Lung microvascular endothelial cell (primary cell): ENCODE measurements at regions not wholly inside any gene's neighbourhood (a gene's known extent, or its start where the extent isn't known, plus 50 kb on each side); places are given as distances from the start of the nearest gene placed in this dataset.

Source experiments
- DNase-seq, 2 donors: peaks; one replicate each; pipeline versions ENCODE4 v3.0.0 to v3.0.0-alpha.2; 2010; ENCODE audit warnings: low read depth in 2 of 2

DNA sequence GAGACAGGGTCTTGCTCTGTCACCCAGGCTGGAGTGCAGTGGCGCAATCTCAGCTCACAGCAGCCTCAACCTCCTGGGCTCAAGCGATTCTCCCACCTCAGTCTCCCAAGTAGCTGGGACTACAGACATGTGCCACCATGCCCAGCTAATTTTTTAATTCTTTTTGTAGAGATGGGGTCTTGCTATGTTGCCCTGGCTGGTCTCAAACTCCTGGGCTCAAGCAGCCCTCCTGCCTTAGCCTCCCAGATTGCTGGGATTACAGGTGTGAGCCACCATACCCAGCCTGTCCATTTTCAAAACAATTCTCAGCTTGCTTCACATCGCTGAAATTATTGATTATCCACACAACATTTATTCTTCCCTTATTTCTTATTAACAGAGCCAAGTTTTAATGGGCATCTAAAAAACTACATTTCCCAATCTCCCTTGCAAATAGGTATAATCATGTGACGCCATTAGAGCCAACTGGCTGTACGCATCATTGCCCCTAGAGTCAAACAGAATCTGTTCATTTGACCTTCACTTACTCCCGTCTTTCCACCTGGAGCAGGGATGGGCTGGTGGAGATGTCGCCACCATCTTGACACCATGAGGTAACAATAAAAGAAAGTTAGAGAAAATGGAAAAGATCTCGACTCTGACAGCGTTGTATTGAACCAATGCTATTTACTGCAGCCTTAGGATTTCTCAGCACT lies 148.0 kb upstream of the FOXF1 start:
- DNase-seq: no peak

DNA sequence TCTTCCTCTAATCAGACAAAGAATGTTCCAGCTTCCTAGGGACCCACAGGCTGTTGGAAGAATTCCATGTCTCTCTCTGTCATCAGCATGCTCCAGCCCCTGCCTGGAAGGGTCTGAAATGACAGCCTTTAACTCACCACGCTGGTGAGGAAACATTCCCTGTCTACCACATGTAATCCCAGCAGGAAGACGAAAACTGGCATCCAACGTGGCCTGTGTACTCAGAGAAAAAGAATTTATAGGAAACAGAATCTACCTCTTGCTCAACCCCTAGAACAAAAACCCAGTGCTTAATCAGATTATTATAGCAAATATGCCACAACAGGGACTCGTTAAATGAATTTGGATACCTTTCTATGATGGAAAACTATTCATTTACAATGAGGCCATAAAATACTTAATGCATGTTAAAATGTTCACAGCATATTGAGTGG lies 147.3 kb upstream of the FOXF1 start:
- peak; percentile 45 to 62 for DNase-seq

DNA sequence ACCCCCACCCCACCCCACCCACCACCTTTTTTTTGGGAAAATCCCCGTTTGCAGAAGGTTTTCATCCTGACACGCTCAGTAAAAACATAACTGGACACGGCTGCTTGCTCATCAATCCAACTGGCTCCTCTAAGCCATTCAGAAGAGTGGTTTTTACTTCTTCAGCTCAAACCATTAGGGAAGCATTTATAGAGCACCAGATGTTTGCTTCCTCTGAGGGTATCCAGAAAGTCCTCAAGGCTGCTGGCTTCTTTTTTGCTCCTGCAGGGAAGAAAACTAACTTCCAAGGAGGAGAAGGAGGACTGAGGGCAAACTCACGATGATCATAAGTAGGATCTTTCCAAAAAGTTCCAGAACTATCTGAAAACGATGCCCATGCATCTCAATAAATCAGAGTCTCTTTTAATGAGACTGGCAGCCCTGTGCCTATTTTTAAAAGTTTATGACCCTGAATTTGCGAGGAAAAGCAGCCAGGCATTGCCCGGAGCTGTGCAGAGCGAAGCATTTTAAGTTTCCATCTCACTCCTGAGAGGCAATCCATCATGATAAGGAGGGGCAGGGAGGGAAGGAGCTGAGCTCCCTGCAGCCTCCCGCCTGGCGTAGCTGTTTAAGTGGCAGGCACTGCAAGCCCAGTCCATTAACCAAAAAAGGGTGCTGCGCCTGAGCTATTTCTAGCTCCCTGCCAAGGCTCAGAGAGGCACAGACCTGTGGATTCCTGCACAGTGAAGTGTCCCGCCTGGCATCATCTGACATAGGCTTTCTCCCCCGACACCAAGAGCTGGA lies 146.3 kb upstream of the FOXF1 start:
- no peak for DNase-seq

DNA sequence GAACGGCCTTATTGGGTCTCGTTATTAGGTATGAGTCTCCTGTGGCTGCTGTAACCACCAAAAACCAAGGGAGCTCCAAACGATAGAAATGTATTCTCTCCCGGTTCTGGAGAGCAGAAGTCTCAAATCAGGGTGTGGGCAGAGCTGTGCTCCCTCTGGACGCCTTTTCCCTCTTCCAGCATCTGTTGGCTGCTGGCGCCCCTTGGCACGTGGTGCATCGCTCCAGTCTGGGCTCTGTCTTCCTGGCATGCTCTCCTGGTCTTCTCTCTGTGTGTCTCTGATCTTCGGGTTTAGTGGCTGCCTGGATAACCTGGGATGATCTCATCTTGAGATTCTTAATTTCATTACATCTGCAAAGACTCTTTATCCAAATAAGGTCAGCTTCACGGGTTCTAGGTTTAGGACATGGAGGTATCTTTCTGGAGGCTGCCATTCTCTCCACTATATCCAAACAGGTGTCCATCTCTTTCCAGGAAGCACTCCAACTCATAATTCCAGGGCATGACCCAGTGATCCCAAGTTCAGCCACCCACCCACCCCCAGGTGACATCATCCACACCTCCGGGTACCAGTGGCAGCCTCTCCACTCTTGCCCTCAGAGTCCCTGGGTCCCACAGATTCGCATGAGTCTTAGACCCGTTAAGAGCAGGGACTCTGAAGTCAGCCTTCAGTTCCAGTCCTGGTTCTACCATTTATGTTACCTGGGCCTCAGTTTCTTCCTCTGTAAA lies 145.5 kb upstream of the FOXF1 start:
- no peak for DNase-seq

DNA sequence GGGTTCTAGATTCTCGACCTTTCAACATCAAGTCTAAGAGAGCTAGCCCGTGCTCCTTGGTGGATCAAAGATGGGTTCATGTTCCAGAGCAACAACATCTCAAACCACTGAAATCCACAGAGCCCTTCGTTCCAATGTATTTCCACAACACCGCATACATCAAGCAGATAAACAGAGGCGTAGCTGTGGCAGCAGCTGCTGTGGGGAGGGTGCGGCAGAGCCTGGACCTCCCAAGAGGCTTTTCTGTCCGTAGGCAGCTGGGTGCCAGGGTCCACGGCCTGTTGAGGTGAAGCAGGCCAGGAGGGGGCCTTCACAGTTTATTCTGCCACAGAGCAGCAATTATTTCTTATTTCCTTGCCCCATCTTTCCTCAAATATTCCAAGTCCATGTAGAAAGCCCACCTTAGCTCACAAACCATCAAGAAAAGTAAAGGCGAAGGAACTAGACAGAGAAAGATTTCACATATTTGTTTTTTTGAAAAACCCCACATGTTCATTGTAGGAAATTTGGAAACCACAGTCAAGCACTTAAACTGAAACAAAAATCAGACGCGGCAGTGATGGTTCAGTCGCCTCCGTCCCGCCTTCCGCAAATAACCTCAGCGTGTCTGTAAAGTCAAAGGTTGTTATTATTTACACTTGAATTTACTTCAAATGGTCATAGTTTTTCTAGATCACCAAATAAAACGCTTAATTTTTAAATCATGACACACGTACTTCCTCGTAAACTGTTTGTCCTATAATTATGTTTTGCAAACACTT lies 144.6 kb upstream of the FOXF1 start:
- DNase-seq: no peak

DNA sequence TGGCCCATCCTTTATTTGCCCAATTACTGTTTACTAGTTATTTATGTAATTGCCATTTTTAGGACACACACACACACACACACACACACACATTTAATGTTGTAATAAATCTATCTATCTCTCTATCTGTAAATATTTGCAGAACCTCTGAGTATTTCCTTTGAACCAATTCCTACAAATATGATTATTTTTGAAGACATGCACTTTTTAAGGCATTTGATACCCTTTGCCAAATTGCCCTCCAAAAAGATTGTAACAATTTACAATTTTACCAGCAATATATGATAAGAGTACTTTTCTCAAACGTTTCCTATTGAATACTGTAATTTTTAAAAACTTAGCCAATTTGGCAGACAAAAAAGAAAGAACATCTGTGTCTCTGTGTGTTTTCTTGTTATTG lies 143.8 kb upstream of the FOXF1 start:
- DNase-seq: no peak

DNA sequence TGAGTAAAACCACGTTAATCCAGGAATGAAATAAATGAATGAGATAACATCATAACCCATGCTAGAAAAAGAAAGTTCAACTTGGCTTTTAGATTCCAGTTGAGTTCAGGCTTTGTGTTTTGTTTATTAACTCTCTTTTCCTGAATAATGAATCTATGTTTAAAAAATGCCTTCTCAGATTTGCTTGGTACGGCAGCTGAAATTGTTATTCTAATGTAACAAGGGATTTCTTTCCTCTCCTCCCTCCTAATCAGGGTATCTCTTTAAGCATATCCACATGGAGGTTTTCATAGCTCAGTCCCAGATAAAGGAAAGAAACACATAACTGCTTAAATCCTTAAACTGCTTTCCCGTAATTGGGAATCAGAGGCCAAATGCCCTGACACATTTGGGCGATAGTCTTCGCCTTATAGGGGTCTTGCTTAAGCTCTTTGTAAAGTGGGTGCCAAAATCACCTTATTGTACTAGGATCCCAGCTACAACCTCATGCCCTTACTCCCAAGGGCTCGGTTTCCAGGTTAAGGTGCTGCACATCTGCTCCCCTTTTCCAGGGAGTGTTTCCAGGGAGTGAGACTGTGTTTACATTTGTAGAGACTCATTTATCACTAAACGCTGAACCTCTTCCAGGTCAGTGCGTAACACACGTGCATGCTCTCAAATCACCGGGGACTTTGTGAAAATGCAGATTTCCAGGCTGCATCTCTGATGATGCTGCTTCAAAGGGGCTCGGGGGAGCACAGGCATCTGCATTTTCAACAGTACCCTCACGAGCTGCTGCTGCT lies 142.8 kb upstream of the FOXF1 start:
- no peak for DNase-seq

DNA sequence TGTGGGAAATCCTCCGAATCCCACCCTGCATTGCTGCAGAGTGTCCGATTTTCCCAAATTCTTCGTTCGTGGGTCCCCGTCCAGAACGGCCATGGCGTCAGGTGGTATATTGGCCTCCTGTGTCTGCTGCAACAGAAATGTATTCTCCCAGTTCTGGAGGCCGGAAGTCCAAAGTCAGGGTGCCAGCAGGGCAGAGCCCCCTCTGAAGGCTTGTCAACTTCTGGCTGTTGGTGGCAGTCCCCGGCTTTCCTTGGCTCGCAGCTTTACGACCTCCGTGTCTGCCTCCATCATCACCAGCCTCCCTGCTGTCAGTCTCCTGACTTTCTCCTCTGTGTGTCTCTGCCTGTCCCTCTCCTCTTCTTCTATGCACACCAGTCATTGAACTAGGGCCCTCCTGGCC lies 142.1 kb upstream of the FOXF1 start:
- DNase-seq: no peak

DNA sequence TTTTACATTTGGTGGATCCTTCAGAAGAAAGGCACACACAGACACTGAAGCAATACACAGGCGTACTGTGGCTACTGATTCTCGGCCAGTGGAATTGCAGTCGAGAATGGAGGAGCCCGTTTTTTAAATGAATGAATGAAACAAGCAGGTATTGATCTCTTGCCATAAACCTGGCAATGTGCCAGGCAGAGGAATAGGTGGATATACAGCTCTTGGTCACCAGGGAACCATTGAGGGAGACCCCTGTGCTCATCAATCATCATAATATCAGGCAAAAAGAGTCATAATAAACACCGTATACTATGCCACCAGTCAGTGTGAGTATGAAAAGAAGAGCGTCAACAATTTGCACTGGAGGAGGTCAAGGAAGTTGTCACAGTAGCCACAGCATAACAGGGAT lies 140.3 kb upstream of the FOXF1 start:
- DNase-seq: no peak

DNA sequence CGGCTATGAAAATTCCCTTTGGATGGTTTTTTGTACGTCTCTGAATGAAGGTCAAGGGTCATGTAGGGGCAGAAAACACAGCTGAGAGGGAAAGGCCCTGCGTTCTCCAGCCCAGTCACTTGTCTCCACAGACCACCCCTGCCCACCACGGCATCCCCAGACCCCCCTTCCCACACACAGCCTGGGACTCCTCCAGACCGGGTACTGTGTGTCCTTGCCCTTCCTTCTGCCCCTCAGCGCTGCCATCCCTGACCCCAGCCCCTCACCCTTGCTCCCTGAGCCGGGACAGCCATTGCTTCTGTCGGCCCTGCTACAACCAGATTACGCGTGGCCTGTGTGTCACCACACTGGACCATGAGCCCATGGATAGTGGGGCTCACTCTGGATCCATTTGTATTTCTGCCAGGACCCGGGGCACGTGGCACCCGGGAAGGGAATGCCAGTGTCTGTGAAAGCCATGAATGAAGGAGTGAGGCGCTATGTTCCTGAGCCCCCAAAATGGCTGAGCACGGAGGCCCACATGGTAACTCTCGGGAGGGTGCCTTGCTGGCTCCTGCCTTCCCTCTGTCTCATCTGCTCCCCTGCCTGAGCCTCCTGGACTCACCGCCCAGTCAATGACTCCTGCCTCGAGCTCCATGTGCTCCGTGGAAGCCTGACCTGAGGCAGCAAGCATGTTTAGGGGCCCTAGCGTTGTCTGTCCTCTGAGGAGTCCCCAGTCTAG lies 139.1 kb upstream of the FOXF1 start:
- DNase-seq: no peak

DNA sequence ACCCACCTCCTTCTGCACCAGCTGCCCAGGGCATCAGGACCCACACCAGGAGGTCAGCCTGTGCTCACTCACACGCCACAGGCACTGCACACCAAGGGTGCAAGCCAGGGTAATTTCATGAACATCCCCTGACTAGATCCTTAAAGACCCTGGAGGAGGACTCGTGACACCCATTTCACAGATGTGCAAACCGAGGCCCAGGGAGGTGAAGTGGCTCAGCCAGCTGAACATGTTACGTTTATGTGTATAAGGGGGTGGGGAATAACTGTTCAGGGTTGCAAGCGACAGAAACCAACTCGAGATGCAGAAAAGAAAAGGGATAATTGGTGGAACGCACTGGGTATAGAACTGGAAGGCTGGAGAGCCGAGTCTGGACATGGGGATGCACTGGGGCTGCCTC lies 138.1 kb upstream of the FOXF1 start:
- no peak for DNase-seq

DNA sequence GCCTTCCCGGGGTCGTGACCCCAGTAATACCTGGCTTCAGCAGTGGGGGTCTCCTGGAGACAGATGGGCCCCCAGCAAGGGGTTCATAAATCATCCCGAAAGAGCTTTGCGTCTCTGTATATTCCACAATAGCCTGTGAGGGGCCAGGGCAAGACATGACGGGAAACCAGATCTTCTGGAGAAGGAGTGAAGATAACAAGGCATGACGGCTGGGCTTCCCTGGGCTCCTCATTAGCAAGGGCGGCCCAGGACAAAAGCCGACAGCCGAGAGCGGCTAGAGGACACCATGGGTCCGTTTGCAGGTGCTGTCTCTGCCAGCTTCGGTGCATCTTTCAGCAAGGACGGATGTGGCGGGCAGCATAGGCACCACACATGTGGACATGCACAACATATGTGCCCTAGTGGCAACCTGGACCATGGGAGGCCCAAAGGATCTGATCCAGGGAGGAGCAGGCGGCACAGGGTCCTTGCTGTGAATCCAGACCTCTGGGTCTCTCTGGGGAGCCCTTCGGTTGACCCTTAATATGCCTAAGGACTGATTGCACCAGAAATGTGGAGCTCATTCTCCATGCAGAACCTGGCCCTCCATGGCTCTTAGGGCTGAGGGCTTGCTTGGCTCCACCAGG lies 136.9 kb upstream of the FOXF1 start:
- DNase-seq: no peak

DNA sequence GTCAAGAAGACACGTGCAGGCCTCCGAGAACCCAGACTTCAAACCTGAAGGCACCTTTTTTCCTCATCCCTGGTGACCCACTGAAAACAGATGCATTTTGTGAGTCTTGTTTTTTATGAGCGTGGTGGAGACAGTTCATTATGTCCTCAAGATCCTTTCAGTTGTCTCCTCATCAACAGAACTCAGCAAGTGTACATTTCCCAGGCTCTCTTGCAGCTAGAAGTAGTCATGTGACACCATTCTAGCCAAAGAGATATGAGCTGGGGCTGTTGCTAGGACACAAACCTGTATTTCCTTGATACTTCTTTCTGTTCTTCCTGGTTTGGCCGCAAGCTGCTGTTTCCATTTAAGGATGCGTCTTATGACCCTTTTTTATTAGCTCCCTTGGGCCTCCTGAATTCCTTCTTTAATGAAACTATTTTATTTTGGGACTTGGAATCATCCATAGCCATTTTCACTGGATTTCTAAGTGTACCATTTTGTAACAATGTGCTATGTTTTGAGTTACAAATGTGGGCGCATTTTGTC lies 135.7 kb upstream of the FOXF1 start:
- DNase-seq: no peak

DNA sequence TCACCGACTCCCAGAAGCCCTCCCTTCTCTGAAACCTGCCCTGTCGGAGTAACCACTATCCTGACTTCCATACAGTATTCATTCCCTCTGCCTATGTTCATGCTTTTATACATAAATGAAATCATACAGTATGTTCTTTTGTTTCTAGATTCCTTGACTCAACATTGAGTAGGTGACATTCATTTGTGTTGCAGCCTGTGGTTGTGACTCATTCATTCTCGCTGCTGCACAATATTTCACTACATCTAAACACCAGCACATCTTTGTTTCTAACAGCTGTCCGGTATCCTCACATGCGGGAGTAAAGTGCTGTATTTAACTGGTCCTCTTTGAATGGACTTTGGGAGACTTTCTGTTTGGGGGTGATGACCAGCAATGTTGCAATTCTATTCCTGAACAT lies 135.0 kb upstream of the FOXF1 start:
- peak in 1 of 2 donors; percentile 57 for DNase-seq

DNA sequence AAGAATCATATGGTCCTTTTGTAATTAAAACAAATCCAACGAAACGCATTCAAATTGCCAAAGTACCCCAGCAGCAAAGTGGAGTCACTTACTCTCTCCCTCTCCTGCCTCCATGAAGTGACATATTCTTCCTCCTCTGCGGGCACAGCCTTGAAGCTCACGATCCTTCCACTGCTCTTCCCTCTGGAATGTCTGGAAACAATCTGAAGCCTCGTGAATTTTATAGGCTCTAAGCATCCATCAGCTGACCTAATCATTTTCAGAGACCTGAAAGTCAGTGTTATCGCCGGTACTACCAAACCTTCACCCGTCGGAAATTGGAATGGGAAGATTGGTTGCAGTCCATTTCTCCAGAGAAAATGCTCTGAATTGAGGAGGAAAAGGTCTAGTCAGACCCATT lies 134.5 kb upstream of the FOXF1 start:
- DNase-seq: no peak

DNA sequence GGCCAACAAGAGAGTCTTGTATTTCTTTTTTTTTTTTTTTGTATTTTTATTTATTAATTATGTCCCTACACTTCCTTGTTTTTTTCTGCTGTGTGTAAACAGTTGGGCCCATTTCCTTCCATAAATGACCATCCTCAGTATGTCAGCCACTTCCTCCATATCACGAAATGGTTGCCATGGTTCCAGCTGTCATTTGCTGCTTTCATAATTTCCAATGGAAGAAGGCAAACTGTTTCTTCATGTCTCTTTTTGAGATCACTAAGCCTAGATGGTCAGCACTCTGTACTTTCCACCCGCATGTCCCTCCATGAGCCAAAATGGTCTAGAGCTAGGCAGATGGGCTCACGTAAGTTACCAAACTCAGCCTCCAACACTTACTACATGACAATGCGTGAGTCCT lies 133.5 kb upstream of the FOXF1 start:
- DNase-seq: no peak

DNA sequence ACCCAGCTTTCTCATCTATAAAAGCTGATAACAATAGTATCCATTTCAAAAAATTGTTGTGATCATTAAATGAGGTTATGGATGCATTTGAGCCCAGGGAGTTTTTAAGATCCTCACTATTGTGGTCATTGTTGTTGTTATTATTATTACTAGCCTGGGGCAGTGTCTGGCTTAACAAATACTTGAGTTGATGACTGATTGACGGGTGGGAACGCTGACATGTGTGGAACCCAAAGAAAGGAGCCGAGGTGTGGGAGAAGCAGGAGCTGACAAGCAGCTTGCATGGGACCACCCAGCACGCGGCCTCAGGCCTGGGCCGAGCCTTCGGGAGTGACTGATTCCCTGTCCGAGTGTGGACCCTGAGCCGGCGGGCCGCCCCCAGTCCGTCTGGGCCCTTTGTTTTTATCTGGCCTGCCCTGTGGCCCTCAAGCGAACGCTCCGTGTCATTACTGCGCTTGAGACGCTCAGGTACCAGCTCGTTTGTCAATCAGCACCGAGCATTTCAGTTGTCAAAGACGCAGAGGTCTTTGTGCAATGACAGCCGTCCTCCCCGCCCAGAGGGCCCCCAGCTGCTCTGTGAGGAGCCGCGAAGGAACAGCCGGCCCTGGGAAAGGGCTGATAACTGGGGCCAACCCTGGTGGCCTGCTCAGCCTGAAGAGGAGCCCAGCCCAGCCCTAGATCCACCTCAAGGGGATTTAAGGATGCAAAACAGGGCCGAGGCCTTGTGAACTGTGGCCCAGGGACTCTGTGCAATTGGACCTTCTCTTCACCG lies 132.9 kb upstream of the FOXF1 start:
- DNase-seq: no peak

DNA sequence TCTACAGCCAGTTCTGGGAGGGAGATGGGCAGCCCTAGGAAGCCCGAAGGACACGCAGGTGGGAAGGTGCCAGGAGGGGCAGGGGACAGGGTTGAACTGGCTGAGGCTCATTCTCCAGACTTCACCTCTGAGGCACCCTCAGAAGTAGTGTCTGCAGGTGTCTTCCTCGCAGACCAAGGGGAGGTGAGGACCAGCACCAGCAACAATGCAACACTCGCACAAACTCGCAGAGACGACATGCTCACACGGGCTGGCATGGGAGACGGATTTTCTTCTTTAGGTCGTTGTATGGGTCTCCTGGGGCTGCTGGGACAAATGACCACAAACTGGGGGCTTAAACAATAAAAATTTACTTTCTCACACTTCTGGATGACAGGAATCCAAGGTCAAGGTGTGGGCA lies 132.2 kb upstream of the FOXF1 start:
- no peak for DNase-seq
